HG02678 (cell line): ENCODE measurements at regions not wholly inside any gene's neighbourhood (a gene's known extent, or its start where the extent isn't known, plus 50 kb on each side); places are given as distances from the start of the nearest gene placed in this dataset.

Experiments used
- ATAC-seq: cut with Tn5 transposase; IDR thresholded peaks from one replicate; pipeline ENCODE4 v1.9.1; 2021; ENCODE audit warnings: mild to moderate bottlenecking, moderate library complexity; ENCODE audit not compliant: unreplicated experiment

GRCh38 chr2:235287375-235287733 is 206.5 kb upstream of the AGAP1 start:
- no peak for ATAC-seq

GRCh38 chr2:235291461-235291860 is 202.4 kb upstream of the AGAP1 start:
- ATAC-seq: no peak

GRCh38 chr2:235293061-235293460 is 200.8 kb upstream of the AGAP1 start:
- ATAC-seq: no peak

- ATAC-seq: no peak
These were observed 198.0 kb upstream of the AGAP1 start for GRCh38 chr2:235295831-235296230.

GRCh38 chr2:235300368-235301201 is 193.3 kb upstream of the AGAP1 start:
- ATAC-seq: no peak

GRCh38 chr2:235301202-235302076 is 192.4 kb upstream of the AGAP1 start:
- ATAC-seq: no peak

GRCh38 chr2:235302263-235302662 is 191.6 kb upstream of the AGAP1 start:
- no peak for ATAC-seq

- no peak for ATAC-seq
These were observed 190.1 kb upstream of the AGAP1 start for GRCh38 chr2:235303499-235304291.

GRCh38 chr2:235305678-235306077 is 188.2 kb upstream of the AGAP1 start:
- ATAC-seq: no peak

GRCh38 chr2:235311044-235311443 is 182.8 kb upstream of the AGAP1 start:
- ATAC-seq: no peak

- no peak for ATAC-seq
These were observed 181.3 kb upstream of the AGAP1 start for GRCh38 chr2:235312571-235312970.

- ATAC-seq: no peak
These were observed 179.4 kb upstream of the AGAP1 start for GRCh38 chr2:235314371-235314930.

GRCh38 chr2:235319095-235319494 is 174.7 kb upstream of the AGAP1 start:
- ATAC-seq: no peak

GRCh38 chr2:235320326-235320725 is 173.5 kb upstream of the AGAP1 start:
- no peak for ATAC-seq

GRCh38 chr2:235324324-235324723 is 169.5 kb upstream of the AGAP1 start:
- ATAC-seq: no peak

GRCh38 chr2:235325151-235325550 is 168.7 kb upstream of the AGAP1 start:
- ATAC-seq: no peak

- no peak for ATAC-seq
These were observed 164.9 kb upstream of the AGAP1 start for GRCh38 chr2:235328991-235329390.

GRCh38 chr2:235330775-235331451 is 162.9 kb upstream of the AGAP1 start:
- ATAC-seq: no peak

GRCh38 chr2:235332240-235332890 is 161.5 kb upstream of the AGAP1 start:
- ATAC-seq: no peak

- no peak for ATAC-seq
These were observed 160.8 kb upstream of the AGAP1 start for GRCh38 chr2:235333076-235333475.
